NCI-H1436 (cell line): ENCODE measurements at regions not wholly inside any gene's neighbourhood (a gene's known extent, or its start where the extent isn't known, plus 50 kb on each side); places are given as distances from the start of the nearest gene placed in this dataset.
"Not testable (repeated sequence)": the region's sequence is repeated elsewhere in the genome, so short reads cannot be mapped to it uniquely, and the experiment has no call there.

Experiments
- DNase-seq: peaks from one replicate; lab custom pipeline; 2025; lab: John Stamatoyannopoulos, UW

GRCh38 chr6:137655291-137655690, 161.1 kb upstream of the OLIG3 start:
- no peak for DNase-seq

GRCh38 chr6:137656735-137657134, 162.5 kb upstream of the OLIG3 start:
- DNase-seq: no peak

- no peak for DNase-seq
Measured at GRCh38 chr6:137657351-137657911, 163.2 kb upstream of the OLIG3 start.

- no peak for DNase-seq
Measured at GRCh38 chr6:137658287-137658686, 164.1 kb upstream of the OLIG3 start.

GRCh38 chr6:137659871-137660270, 165.7 kb upstream of the OLIG3 start:
- no peak for DNase-seq

- DNase-seq: no peak
Measured at GRCh38 chr6:137660296-137660731, 166.1 kb upstream of the OLIG3 start.

- no peak for DNase-seq
Measured at GRCh38 chr6:137661601-137662000, 167.4 kb upstream of the OLIG3 start.

GRCh38 chr6:137664183-137664582, 170.0 kb upstream of the OLIG3 start:
- DNase-seq: no peak

GRCh38 chr6:137665342-137665934, 171.2 kb upstream of the OLIG3 start:
- DNase-seq: no peak

GRCh38 chr6:137666202-137666774, 172.1 kb upstream of the OLIG3 start:
- DNase-seq: no peak

GRCh38 chr6:137673603-137674002, 179.4 kb upstream of the OLIG3 start:
- no peak for DNase-seq

- no peak for DNase-seq
Measured at GRCh38 chr6:137676888-137677287, 182.7 kb upstream of the OLIG3 start.

GRCh38 chr6:137677709-137678108, 183.5 kb upstream of the OLIG3 start:
- DNase-seq: no peak

GRCh38 chr6:137678451-137678850, 184.3 kb upstream of the OLIG3 start:
- DNase-seq: no peak

GRCh38 chr6:137680705-137681346, 186.2 kb upstream of the TNFAIP3 start:
- DNase-seq: no peak

- no peak for DNase-seq
Measured at GRCh38 chr6:137681445-137682009, 185.5 kb upstream of the TNFAIP3 start.

- DNase-seq: not testable (repeated sequence)
Measured at GRCh38 chr6:137682658-137683057, 184.4 kb upstream of the TNFAIP3 start.

GRCh38 chr6:137683916-137684315, 183.1 kb upstream of the TNFAIP3 start:
- DNase-seq: no peak

- DNase-seq: no peak
Measured at GRCh38 chr6:137685798-137686375, 181.2 kb upstream of the TNFAIP3 start.

- no peak for DNase-seq
Measured at GRCh38 chr6:137687818-137688217, 179.2 kb upstream of the TNFAIP3 start.

- DNase-seq: no peak
Measured at GRCh38 chr6:137688230-137688971, 178.7 kb upstream of the TNFAIP3 start.

GRCh38 chr6:137689377-137689776, 177.7 kb upstream of the TNFAIP3 start:
- no peak for DNase-seq
